ENCODE measurements at regions not wholly inside any gene's neighbourhood (a gene's known extent, or its start where the extent isn't known, plus 50 kb on each side); places are given as distances from the start of the nearest gene placed in this dataset.

DNA sequence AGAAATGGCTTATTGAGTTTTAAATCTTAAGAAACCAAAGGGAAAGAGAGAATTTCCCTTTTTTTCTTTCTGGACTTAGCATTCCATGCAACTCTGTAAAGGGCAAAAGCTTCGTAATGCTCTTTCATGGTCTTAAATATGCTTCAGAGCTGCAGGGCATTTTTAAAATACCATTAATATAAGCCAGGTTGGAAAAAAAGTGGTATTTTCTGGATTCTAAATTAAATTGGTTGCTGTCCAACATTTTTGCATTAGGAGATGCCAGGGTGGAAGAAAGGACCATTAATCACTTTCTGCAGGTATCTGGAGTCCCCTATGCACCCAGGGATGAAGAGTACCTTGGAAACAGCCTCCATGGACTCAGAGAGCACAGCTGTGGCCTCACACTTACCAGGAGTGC lies 215.1 kb upstream of the DAPK1 start:
- DNase-seq (ENCODE audit: low spot score): no peak

GRCh38 chr9:87283585-87283984 lies 214.1 kb upstream of the DAPK1 start:
- DNase-seq (ENCODE audit: low spot score): no peak

DNA sequence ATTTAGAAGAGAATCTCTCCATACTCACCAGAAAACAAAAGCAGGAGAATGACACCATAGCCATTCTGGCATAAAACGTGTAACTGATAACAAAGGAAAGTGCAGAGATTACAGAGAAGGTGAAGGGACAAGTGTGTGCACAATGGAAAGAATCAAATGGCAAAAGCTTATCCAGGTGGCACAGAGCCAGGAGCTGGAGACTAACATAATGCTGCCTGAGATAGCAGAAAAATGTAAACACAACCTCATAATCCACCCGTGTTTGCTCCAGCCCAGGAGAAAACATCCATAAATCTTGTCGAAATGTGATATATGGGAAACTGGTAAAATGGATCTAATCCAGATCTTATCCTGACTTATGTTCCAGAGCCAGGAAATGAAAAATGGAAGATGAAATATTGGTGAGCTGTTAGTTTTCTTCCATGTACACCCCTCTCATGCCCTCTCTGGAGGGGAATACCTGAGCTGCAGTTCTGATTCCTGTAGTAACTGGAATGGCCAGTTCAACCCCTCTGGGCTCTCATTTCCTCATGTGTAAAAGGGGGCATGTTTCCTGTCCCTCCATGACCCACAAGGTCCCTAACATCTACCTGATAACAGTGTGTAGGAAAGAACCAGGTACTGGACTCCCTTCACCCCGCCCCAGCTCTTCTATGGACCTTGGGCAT lies 212.3 kb upstream of the DAPK1 start:
- no peak for DNase-seq (ENCODE audit: low spot score)

DNA sequence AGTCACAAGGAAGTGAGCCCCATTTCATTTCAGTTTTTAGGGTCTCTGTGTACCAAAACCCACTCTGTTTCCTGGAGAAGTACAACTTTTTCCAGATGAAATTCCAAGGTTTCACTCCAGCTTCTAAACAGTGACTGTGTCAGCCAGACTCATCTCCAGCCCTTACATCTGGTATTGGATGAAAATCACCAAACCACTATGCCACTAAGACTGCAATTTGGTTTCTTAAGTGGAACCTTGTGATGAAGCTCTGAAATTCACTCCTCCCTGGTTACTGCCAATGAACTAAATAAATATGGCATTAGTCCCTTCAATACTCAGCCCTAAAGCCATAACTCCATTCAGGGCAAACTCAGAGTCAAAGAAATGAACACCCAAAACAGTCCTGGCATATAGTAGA lies 211.2 kb upstream of the DAPK1 start:
- no peak for DNase-seq (ENCODE audit: low spot score)

DNA sequence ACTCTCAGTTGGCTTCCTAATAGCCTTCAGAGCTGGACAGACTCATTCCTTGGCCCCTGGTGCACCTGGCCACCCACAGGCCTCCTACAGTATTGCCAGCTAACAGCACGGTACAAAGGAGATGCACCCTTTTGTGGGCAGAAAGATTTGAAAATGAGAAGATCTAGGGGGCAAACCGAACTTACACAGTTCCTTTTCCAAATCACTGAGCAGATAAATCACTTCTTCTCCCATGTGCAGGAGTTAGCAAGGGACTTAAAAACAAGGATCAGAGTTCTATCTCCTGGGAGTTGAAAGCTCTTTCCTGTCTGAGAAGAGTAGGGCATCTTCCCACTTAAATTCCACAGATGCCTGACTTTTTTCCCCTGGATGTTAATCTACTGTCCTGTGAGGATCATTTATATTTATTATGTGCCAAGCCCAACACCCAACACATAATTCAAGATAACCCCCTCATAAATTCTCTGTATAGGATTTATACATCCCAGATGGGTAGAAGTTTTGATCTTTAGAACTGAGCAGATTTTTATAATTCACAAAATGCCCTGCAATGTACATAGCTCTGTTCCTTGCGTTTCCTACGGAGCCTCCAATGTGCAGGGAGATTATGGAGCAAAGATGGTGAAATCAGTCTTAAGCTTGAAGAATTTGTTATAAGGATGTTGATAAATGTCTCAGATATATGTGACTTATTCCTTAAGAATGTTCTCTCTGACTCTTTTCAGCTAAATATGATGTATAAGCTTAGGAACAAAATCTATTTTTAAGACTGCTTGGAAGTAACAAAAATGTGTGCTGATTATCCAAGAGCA lies 207.2 kb upstream of the DAPK1 start:
- peak; percentile 5 for DNase-seq (ENCODE audit: low spot score)

DNA sequence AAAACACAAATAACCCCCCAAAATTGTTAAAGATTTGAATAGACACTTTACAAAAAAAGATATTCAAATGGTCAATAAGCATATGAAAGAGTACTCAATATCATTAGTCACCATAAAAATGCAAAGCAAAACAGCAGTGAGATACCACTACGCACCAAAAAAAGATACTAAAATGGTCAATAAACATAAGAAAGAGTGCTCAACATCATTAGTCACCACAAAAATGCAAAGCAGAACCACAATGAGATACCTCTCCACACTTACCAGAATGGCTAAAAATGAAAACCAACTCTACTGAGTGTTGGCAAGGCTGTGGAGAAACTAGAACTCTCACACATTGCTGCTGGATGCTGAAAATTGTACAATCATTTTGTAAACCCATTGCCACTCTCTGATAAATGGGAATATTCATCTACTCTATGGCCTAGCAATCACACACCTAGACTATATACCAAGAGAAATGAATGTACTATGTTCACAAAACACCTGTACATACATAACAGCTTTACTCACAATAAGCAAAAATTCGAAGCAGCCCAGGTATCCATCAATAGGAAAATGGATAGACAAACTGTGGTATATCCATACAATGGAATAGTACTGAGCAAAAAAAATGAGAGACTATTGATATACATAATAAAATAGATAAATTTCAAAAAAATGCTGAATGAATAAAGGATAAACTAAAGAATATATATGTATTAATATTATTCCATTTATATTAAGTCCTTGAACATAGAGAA lies 205.0 kb upstream of the DAPK1 start:
- DNase-seq (ENCODE audit: low spot score): no peak

DNA sequence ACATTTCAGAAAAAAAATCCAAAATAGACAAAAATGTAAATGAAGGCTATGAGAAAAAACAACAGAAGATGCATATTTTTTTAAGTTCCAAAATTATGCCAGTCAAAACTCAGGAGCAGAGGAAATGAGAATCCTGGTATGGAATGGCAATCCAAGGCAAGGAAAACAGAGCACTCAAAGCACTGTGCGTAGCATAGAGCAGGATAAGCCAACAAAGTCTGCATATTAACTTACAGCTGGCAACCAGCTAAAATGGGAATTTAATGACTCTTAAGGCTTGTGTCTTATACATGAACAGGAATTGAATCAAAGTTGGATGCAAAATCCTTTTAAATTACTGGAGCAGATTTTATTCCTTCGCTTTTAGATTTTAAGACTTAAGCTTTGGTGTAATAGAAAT lies 203.5 kb upstream of the DAPK1 start:
- no peak for DNase-seq (ENCODE audit: low spot score)

DNA sequence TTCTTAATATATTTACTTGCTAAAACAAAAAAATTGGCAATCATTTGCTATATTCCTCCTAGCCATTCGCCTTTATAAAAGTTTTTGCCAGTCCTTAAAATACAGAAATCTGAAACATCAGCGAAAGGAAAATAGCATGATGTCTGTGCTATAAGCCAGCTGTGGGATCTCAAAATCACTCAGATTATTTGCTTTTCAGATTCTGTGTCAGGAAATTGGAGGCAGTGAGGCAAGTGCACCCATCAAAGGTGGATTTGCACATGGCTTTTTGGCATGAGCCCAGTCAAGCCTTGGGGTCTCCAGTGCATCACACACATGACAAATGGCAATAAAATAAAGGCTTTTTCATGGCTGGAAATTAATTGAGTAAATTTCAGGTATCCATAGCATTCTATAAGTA lies 196.8 kb upstream of the DAPK1 start:
- DNase-seq (ENCODE audit: low spot score): no peak

- no peak for DNase-seq (ENCODE audit: low spot score)
Observed at GRCh38 chr9:87301371-87301770, 196.3 kb upstream of the DAPK1 start.

DNA sequence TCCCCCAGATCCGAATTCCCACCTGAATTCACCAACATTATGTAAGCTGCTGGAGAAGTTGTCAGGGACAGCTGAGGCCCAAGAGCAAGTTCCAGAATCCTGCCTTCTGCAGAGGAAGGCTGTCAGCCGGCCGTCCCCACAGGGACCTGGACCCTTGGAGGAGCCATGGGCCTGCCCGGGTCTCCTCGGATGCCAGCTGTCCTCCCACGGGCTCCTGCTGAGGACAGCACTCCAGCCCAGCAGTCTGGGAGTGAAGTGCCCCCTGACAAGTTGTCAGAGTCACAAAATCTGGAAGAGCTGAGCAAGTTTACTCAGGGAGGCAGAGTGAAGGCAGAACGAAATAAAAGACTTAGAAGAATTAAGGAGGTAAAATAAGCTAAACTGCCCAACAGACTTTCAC lies 192.5 kb upstream of the DAPK1 start:
- DNase-seq (ENCODE audit: low spot score): no peak

DNA sequence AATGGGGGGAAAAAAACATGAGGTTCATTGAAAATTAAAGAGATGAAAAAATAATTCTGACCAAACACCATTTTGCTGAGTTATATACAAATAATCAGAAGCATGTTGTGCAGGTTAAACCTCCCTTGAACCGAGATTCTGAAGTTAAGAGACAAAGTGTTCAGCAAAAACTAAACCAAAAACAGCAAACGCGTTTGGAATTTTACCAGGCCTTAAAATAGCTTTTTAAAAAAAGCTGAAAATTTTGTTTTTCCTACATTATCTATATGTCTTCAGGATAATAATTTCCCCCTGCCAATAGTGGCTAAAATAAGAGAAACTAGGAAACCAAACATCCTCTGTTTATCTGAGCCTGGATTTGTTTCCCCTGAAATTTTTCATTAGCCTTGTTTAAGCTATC lies 191.7 kb upstream of the DAPK1 start:
- no peak for DNase-seq (ENCODE audit: low spot score)

DNA sequence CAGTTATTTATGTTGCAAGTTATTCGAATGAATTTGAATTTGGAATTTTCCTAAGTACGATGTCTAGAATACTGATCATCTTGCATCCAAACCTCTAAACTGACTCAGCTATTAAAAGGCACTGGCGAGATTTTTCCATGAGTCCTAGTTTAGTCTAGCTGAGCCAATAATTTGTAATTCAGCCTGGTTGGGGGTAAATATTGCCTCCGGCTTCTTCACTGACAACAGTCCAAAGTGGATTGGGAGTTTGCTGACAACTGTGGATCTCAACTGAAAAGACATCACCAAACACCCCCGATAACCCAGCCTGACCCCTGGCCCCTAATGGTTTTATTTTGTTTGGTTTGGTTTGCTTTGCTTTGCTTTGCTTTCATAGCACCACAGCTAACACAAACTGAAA lies 189.8 kb upstream of the DAPK1 start:
- no peak for DNase-seq (ENCODE audit: low spot score)

DNA sequence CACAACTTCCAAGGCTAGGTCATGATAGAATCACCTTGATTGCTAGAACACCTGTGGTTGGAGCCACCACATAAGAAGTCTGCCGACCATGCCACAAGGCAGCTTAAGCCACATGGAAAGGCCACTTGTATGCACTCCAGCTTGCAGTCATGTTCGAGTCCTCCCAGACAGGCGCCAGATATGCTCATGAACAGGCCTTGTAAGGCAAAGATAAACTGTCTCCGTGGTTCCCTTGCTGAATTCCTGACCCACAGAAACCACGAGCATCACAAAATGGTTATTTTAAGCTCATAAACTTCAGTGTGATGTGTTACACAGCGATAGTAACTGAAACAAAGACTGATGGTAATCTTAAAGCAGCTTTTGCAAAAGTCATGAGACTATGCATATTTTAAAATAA lies 188.4 kb upstream of the DAPK1 start:
- DNase-seq (ENCODE audit: low spot score): no peak

GRCh38 chr9:87310827-87311523 lies 186.7 kb upstream of the DAPK1 start:
- DNase-seq (ENCODE audit: low spot score): no peak

DNA sequence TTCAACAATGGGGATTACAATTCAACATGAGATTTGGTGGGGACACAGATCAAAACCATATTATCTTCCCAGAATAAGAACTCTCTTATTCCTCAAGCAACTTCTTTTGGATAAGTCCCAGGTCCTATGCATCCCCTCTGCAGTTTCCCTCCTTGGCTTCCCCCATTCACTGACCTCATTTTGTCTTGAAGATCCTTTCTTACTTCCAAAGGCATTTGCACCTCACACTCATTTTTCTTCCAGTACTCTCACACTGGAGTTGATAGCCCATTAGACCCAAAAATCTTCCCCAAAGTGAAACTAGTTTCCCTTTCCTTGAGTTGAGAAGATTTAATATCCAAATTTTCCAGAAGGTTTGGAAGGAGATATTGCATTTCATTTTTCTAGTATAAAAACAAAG lies 178.0 kb upstream of the DAPK1 start:
- DNase-seq (ENCODE audit: low spot score): no peak

DNA sequence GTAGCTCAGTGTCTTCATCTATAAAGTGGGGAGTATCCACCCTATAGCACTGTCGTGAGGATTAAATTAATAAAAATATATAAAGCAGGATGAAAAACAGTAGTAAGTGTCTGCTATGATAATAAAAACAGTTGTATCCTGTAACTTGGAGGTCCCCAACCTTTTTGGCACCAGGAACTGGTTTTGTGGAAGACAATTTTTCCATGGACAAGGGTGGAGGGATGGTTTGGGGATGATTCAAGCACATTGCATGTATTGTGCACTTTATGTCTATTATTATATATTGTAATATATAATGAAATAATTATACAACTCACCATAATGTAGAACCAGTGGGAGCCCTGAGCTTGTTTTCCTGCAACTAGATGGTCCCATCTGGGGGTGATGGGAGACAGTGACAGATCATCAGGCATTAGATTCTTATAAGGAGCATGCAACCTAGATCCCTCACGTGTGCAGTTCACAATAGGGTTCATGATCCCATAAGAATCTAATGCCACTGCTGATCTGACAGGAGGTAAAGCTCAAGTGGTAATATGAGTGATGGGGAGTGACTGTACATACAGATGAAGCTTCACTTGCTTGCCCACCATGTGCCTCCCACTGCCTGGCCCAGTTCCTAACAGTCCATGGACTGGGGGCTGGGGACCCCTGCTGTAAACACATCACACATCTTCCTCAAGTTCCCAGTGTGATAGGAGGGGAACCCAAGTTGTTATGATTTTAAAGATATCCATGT lies 177.4 kb upstream of the DAPK1 start:
- no peak for DNase-seq (ENCODE audit: low spot score)

GRCh38 chr9:87322840-87323635 lies 174.6 kb upstream of the DAPK1 start:
- no peak for DNase-seq (ENCODE audit: low spot score)

GRCh38 chr9:87323928-87324327 lies 173.7 kb upstream of the DAPK1 start:
- DNase-seq (ENCODE audit: low spot score): no peak

GRCh38 chr9:87324613-87325194 lies 173.0 kb upstream of the DAPK1 start:
- DNase-seq (ENCODE audit: low spot score): peak; percentile 27

DNA sequence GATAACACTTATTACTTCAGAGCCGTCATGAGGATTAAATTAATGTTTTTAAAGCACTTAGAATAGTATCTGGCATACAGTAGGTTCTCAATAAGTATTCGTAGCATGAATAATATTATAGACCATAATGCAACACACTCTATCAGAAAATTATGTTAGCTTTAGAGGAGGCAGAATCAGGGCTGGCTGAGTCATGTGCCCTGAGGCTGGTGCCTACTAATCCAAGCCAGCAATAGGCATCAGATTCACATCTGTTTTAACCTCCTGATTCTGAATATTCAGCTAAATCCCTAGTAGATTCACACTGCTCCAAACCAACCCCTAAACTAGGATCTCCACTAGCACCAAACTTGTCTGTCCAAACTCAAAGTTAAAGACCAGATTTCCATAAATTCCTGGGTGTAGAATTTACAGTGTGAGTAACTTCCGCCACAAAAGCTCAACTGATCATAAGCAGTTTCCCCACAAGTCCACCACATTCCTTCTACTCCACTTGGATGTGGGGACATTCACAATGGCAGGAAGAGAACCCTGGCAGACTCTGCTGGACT lies 170.0 kb upstream of the DAPK1 start:
- no peak for DNase-seq (ENCODE audit: low spot score)
